ENCODE measurements at regions not wholly inside any gene's neighbourhood (a gene's known extent, or its start where the extent isn't known, plus 50 kb on each side); places are given as distances from the start of the nearest gene placed in this dataset.

DNA sequence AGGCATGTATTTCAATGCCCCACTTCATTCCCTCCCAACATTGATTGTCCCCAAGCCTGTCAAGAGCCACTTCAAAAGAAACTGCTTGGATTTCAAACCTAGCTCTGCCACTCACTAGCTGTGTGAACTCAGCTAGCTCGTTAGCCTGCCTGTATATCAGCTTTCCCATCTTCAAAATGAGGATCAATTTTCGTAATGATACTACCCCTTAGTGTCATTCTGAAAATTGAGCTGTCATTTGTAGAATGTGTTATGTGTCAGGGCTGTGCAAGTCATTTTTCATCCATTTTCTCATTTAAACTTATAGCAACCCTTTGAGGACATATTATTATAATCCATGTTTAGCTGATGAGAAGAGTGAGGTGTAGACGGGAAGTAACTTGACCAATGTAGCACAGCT is 88.6 kb downstream of the TRIM42 start:
- DNase-seq, result no peak
- no peak for TF ChIP-seq POLR2A (IDR thresholded peaks at IDR 0.05)
- TF ChIP-seq, protein P1, sequence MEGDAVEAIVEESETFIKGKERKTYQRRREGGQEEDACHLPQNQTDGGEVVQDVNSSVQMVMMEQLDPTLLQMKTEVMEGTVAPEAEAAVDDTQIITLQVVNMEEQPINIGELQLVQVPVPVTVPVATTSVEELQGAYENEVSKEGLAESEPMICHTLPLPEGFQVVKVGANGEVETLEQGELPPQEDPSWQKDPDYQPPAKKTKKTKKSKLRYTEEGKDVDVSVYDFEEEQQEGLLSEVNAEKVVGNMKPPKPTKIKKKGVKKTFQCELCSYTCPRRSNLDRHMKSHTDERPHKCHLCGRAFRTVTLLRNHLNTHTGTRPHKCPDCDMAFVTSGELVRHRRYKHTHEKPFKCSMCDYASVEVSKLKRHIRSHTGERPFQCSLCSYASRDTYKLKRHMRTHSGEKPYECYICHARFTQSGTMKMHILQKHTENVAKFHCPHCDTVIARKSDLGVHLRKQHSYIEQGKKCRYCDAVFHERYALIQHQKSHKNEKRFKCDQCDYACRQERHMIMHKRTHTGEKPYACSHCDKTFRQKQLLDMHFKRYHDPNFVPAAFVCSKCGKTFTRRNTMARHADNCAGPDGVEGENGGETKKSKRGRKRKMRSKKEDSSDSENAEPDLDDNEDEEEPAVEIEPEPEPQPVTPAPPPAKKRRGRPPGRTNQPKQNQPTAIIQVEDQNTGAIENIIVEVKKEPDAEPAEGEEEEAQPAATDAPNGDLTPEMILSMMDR (IDR thresholded peaks at IDR 0.05), result no peak
- H3K36me3 ChIP-seq (ENCODE audit: low read depth, missing control alignments), result no peaks in the 10 kb centered on the region
- no peak overlapping the region for H3K4me3 ChIP-seq
- intact Hi-C loops (cut with DNase I; ENCODE audit: low total_unique reads), result no loop called here
- H3K4me1 ChIP-seq, result no peaks in the 10 kb centered on the region
- H3K27me3 ChIP-seq, result no peaks in the 10 kb centered on the region
- WGBS, 2 donors, result 62 to 93% methylated on average over 3 of the region's 3 CpGs
- no peaks in the 10 kb centered on the region for H3K9me3 ChIP-seq
- no peak overlapping the region for H3K27ac ChIP-seq

DNA sequence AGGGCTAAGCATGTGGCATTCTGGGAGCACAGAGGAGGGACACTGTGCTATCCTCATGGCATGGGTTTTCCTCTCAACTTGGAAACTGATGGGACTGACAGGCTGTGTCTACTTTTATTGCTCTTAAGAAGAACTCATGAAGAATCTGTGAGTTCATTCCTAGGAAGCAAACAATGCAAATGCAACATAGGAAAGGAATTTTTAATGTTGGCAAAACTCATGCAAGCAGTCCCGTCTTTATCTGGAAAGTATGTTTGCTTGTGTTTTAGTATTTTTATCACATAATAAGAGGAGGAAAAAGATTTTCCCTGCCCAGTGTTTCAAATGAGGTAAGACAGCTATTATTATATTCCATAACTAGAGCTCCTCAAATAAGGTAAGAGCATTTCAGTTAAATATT is 89.7 kb downstream of the TRIM42 start:
- Histone ChIP-seq H3K36me3 (ENCODE audit: low read depth, missing control alignments) (no peaks in the 10 kb centered on the region), H3K4me1 (no peaks in the 10 kb centered on the region), H3K9me3 (no peaks in the 10 kb centered on the region), H3K27me3 (no peaks in the 10 kb centered on the region), H3K27ac (no peak overlapping the region), H3K4me3 (no peak overlapping the region)
- 34 to 56% methylated on average over 1 of the region's 1 CpG for WGBS, 2 donors
- intact Hi-C loops (cut with DNase I; ENCODE audit: low total_unique reads), result no loop called here
- TF ChIP-seq POLR2A (IDR thresholded peaks at IDR 0.05), result no peak
- TF ChIP-seq, protein P1 (IDR thresholded peaks at IDR 0.05), result no peak
- DNase-seq, result no peak

DNA sequence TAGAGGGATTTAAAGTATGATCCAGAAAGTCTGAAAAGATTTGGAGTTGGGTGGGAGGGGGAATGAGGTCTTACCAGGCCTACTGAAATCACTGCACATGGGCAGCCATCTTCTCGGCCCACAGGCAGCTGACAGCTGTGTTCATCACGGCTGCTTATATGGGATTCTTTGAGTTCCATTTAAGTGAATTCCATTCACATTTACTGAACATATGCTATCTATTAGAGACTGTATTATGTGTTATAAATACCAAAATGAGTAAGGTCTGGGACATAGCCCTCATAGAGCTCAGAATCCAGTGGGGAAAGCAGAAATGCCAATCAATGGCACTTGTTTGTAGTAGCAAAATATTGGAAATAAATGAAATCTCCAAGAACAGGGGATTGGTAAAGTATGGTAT is 91.1 kb downstream of the TRIM42 start:
- no peak for DNase-seq
- Histone ChIP-seq H3K9me3 (no peaks in the 10 kb centered on the region), H3K27ac (no peak overlapping the region), H3K36me3 (ENCODE audit: low read depth, missing control alignments) (no peaks in the 10 kb centered on the region), H3K4me3 (no peak overlapping the region), H3K27me3 (no peaks in the 10 kb centered on the region), H3K4me1 (no peaks in the 10 kb centered on the region)
- WGBS, 2 donors, result 88 to 91% methylated on average over 2 of the region's 2 CpGs
- TF ChIP-seq, protein P1 (IDR thresholded peaks at IDR 0.05), result no peak
- TF ChIP-seq POLR2A (IDR thresholded peaks at IDR 0.05), result no peak
- intact Hi-C loops (cut with DNase I; ENCODE audit: low total_unique reads), result no loop called here

DNA sequence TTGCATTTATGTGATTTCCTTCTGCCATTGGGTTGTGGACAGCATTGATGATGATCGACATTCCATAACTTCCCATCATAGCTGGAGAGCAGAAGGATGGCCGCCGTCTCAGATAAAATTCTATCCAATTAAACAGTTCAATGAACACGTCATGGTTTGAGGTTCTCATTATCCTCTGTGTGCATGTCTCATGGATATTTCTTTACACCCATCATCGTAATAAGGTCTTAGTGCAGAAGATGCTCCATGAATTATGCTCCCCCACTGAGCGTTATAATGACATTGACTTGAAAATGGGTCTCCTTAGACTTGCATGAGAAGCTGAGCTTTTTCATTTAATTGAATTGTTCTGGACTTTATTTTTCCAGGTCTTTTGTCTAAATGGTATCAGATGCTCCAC is 92.1 kb downstream of the TRIM42 start:
- Histone ChIP-seq H3K9me3 (no peaks in the 10 kb centered on the region), H3K36me3 (ENCODE audit: low read depth, missing control alignments) (no peaks in the 10 kb centered on the region), H3K27ac (no peak overlapping the region), H3K27me3 (no peaks in the 10 kb centered on the region), H3K4me1 (no peaks in the 10 kb centered on the region), H3K4me3 (no peak overlapping the region)
- TF ChIP-seq, protein P1 (IDR thresholded peaks at IDR 0.05), result no peak
- no peak for TF ChIP-seq POLR2A (IDR thresholded peaks at IDR 0.05)
- intact Hi-C loops (cut with DNase I; ENCODE audit: low total_unique reads), result no loop called here
- DNase-seq, result no peak
- 81 to 94% methylated on average over 6 of the region's 6 CpGs for WGBS, 2 donors

DNA sequence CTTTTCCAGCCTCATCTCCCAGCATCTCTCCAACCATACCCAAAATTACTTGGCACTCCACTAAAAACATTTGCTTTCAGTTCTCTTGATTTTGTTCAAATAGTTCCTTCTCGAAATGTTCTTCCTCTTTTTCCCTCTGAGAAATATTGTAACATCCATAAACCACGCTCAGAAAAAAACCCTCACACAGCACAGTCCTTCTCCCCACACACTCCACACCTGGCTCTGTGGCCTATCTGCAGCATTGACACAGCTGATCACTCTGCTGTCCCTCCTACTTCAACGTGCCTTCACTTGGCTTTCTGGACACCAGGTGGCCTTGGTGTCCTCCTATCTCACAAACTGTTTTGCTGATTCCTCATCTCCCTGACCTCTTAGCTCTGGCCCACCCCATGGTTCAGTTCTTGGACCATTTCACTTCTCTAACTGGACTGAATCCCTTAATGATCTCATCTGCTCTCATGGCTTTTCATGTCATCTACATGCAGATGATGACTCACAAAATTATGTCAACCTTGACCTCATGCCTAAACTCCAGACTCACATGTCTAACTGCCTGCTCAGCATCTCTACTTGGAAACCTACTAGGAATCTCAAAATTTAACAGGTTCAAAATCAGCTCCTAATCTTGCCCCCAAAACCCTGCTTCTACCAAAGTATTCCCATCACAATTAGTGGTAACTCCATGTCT is 93.3 kb downstream of the TRIM42 start:
- Histone ChIP-seq H3K27ac (no peak overlapping the region), H3K4me3 (no peak overlapping the region), H3K9me3 (no peaks in the 10 kb centered on the region), H3K4me1 (no peaks in the 10 kb centered on the region), H3K27me3 (no peaks in the 10 kb centered on the region), H3K36me3 (ENCODE audit: low read depth, missing control alignments) (no peaks in the 10 kb centered on the region)
- TF ChIP-seq, protein P1 (IDR thresholded peaks at IDR 0.05), result no peak
- TF ChIP-seq POLR2A (IDR thresholded peaks at IDR 0.05), result no peak
- DNase-seq, result no peak
- intact Hi-C loops (cut with DNase I; ENCODE audit: low total_unique reads), result no loop called here
- WGBS, 2 donors, result 43 to 63% methylated on average over 3 of the region's 3 CpGs
